HepG2 (cell line): ENCODE measurements at regions not wholly inside any gene's neighbourhood (a gene's known extent, or its start where the extent isn't known, plus 50 kb on each side); places are given as distances from the start of the nearest gene placed in this dataset.

Experiments
- AFF4 ChIP-seq: sonication (generic); formaldehyde crosslinking; IDR thresholded peaks from 2 replicates; pipeline ENCODE4 v1.4.0; 2020; ENCODE audit warnings: missing genetic modification reagents
- ATRX ChIP-seq: sonication (generic); formaldehyde crosslinking; IDR thresholded peaks from 2 replicates; pipeline ENCODE4 v1.4.0; 2020; ENCODE audit warnings: missing genetic modification reagents, borderline replicate concordance
- PRMT3 ChIP-seq: sonication (generic); formaldehyde crosslinking; IDR thresholded peaks from 2 replicates; pipeline ENCODE4 v1.8.1; 2022; ENCODE audit warnings: low read depth, mild to moderate bottlenecking, moderate library complexity, missing genetic modification reagents, borderline replicate concordance
- SMC3 ChIP-seq: IDR thresholded peaks from 2 replicates; pipeline ENCODE4 v1.6.1; 2011; ENCODE audit warnings: low read length, improper control_type of control experiment
- STAT6 ChIP-seq: sonication (generic); formaldehyde crosslinking; IDR thresholded peaks from 2 replicates; pipeline ENCODE4 v1.4.0; 2020; ENCODE audit warnings: missing genetic modification reagents, mild to moderate bottlenecking, borderline replicate concordance
- THYN1 ChIP-seq: sonication (generic); formaldehyde crosslinking; IDR thresholded peaks from 2 replicates; pipeline ENCODE4 v1.8.1; 2023; ENCODE audit warnings: low read depth, mild to moderate bottlenecking, moderate library complexity, missing genetic modification reagents, borderline replicate concordance
- ZNF10 ChIP-seq: sonication (generic); formaldehyde crosslinking; IDR thresholded peaks from 2 replicates; pipeline ENCODE4 v1.4.0; 2020; ENCODE audit warnings: mild to moderate bottlenecking, low read depth, missing genetic modification reagents, borderline replicate concordance
- ZNF746 ChIP-seq: sonication (generic); formaldehyde crosslinking; IDR thresholded peaks from 2 replicates; pipeline ENCODE4 v1.8.0; 2022; ENCODE audit warnings: mild to moderate bottlenecking, missing genetic modification reagents
- TF ChIP-seq, protein P1 (sequence below): sonication (generic); formaldehyde crosslinking; IDR thresholded peaks from 2 replicates; pipeline ENCODE4 v1.4.0; 2020; ENCODE audit warnings: missing genetic modification reagents
- TF ChIP-seq, protein P2 (sequence below): IDR thresholded peaks from 2 replicates; pipeline ENCODE4 v1.4.0; 2020; ENCODE audit warnings: mild to moderate bottlenecking, missing genetic modification reagents

DNA sequence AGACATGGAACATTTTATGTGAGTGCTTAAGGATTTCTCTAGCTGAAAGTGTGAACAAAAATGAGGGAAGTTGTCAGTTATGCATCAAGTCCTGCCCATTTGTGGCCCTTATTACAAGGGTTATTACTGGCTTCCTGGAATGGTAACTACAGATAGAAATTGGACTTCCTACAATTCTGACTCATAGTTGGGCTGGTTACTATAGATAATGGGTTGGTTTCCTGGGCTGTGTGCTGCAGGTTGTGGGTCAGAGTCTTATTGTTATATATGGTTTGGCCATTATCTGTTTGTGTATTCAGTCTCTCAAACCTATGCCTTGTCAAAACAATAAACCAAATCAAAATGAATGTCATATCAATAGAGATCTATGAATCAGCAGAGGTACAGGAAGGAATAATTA, 313.7 kb downstream of the ADAMTS20 start (continued):
- no peak for TF ChIP-seq STAT6 (CRISPR knock-in tag)
- no peak for TF ChIP-seq ATRX
- TF ChIP-seq ZNF746 (CRISPR knock-in tag): no peak
- TF ChIP-seq AFF4 (CRISPR knock-in tag): no peak
- TF ChIP-seq, protein P1, sequence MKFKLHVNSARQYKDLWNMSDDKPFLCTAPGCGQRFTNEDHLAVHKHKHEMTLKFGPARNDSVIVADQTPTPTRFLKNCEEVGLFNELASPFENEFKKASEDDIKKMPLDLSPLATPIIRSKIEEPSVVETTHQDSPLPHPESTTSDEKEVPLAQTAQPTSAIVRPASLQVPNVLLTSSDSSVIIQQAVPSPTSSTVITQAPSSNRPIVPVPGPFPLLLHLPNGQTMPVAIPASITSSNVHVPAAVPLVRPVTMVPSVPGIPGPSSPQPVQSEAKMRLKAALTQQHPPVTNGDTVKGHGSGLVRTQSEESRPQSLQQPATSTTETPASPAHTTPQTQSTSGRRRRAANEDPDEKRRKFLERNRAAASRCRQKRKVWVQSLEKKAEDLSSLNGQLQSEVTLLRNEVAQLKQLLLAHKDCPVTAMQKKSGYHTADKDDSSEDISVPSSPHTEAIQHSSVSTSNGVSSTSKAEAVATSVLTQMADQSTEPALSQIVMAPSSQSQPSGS (CRISPR knock-in tag): no peak
- TF ChIP-seq THYN1 (CRISPR knock-in tag): no peak
- TF ChIP-seq, protein P2, sequence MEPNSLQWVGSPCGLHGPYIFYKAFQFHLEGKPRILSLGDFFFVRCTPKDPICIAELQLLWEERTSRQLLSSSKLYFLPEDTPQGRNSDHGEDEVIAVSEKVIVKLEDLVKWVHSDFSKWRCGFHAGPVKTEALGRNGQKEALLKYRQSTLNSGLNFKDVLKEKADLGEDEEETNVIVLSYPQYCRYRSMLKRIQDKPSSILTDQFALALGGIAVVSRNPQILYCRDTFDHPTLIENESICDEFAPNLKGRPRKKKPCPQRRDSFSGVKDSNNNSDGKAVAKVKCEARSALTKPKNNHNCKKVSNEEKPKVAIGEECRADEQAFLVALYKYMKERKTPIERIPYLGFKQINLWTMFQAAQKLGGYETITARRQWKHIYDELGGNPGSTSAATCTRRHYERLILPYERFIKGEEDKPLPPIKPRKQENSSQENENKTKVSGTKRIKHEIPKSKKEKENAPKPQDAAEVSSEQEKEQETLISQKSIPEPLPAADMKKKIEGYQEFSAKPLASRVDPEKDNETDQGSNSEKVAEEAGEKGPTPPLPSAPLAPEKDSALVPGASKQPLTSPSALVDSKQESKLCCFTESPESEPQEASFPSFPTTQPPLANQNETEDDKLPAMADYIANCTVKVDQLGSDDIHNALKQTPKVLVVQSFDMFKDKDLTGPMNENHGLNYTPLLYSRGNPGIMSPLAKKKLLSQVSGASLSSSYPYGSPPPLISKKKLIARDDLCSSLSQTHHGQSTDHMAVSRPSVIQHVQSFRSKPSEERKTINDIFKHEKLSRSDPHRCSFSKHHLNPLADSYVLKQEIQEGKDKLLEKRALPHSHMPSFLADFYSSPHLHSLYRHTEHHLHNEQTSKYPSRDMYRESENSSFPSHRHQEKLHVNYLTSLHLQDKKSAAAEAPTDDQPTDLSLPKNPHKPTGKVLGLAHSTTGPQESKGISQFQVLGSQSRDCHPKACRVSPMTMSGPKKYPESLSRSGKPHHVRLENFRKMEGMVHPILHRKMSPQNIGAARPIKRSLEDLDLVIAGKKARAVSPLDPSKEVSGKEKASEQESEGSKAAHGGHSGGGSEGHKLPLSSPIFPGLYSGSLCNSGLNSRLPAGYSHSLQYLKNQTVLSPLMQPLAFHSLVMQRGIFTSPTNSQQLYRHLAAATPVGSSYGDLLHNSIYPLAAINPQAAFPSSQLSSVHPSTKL (CRISPR knock-in tag): no peak
- no peak for TF ChIP-seq ZNF10 (CRISPR knock-in tag)
- TF ChIP-seq PRMT3 (CRISPR knock-in tag): no peak
- no peak for TF ChIP-seq SMC3
